K562 (cell line): ENCODE measurements at regions not wholly inside any gene's neighbourhood (a gene's known extent, or its start where the extent isn't known, plus 50 kb on each side); places are given as distances from the start of the nearest gene placed in this dataset.

Experiments used
- ATAC-seq: fragments of 200-7000 bp; cut with Tn5 transposase; 3 replicates; pipeline ENCODE4 v1.9.1; 2020; ENCODE audit warnings: moderate library complexity
- BruUV-seq: library from RNA; stranded (reverse); fragments of 400-500 nt; replicated peaks from 2 replicates; lab custom pipeline; 2021; lab: Mats Ljungman, UMichigan
- CTCF ChIA-PET: fragments of 300-600 bp; formaldehyde crosslinking; extraction: SDS; loops from one replicate; lab custom pipeline; 2021; ENCODE audit warnings: low intra/inter-chr PET ratio; lab: Yijun Ruan, JAX
- POLR2A ChIA-PET: fragments of 300-600, 350-650 bp; sonication (Branson Sonifier 250); formaldehyde crosslinking; extraction: SDS; loops from one replicate; lab custom pipeline; 2021; ENCODE audit warnings: antibody characterized with exemption, inconsistent platforms; lab: Yijun Ruan, JAX
- DNase-seq, 4 experiments: peaks; one replicate each; pipeline versions ENCODE4 v3.0.0 to v3.0.0-alpha.2; 2011 to 2018; ENCODE audit warnings: low spot score in 3 of 4, mixed read lengths in 3 of 4; ENCODE audit errors: extremely low read depth in 1 of 4
- FAIRE-seq: peaks from 2 replicates; lab custom pipeline; 2011; peaks lifted over from hg19 to GRCh38; lab: Jason Lieb, UNC
- H2AFZ ChIP-seq: 2 replicates; pipeline ENCODE4 v1.6.0; 2011; ENCODE audit warnings: low read depth, low read length, control low read depth, inconsistent platforms
- H3K27ac ChIP-seq: fragments of 200-600 bp; 3 replicates; pipeline ENCODE4 v1.8.0; 2011; ENCODE audit warnings: low read depth, mild to moderate bottlenecking, control low read depth, inconsistent platforms, low read length, moderate library complexity, mixed read lengths; ENCODE audit errors: extremely low read depth
- H3K27me3 ChIP-seq, 2 experiments: fragments of 300-600 bp in 1 of 2; 2 replicates in 1 of 2; 3 replicates in 1 of 2; pipeline versions ENCODE4 v1.6.0 to v1.8.0; 2011; ENCODE audit warnings: inconsistent platforms in 2 of 2, low read length in 2 of 2, mild to moderate bottlenecking in 1 of 2, mixed read lengths in 1 of 2, moderate library complexity in 1 of 2; ENCODE audit not compliant: control insufficient read depth in 2 of 2, insufficient read depth in 2 of 2
- H3K36me3 ChIP-seq: fragments of 300-600 bp; 3 replicates; pipeline ENCODE4 v1.8.0; 2011; ENCODE audit warnings: mild to moderate bottlenecking, low read length, inconsistent platforms; ENCODE audit not compliant: control insufficient read depth, insufficient read depth
- H3K4me1 ChIP-seq, 2 experiments: fragments of 200-600 bp in 1 of 2; replicated peaks in 1 of 2; 2 replicates in 1 of 2; 3 replicates in 1 of 2; pipeline versions ENCODE4 v1.5.1 to v1.8.0; 2011; ENCODE audit warnings: inconsistent platforms in 2 of 2, low read length in 2 of 2, mild to moderate bottlenecking in 1 of 2, mixed read lengths in 1 of 2, moderate library complexity in 1 of 2; ENCODE audit not compliant: control insufficient read depth in 2 of 2, insufficient read depth in 2 of 2
- H3K4me2 ChIP-seq: 2 replicates; pipeline ENCODE4 v1.6.1; 2011; ENCODE audit warnings: low read length, control low read depth, inconsistent platforms, mixed read lengths; ENCODE audit not compliant: insufficient read depth
- H3K4me3 ChIP-seq: fragments of 200-600 bp; sonication (generic), shearing (Covaris generic); 2 replicates; pipeline ENCODE4 v1.5.1; 2016; ENCODE audit warnings: control low read depth, inconsistent platforms
- H3K79me2 ChIP-seq: fragments of 200-600 bp; 3 replicates; pipeline ENCODE4 v1.8.0; 2011; ENCODE audit warnings: low read length, inconsistent platforms; ENCODE audit not compliant: control insufficient read depth, insufficient read depth
- H3K9ac ChIP-seq, 2 experiments: 2 replicates each; pipeline versions ENCODE4 v1.6.0 to v1.6.1; 2011; ENCODE audit warnings: low read depth in 2 of 2, low read length in 2 of 2, control low read depth in 1 of 2, inconsistent platforms in 1 of 2, mild to moderate bottlenecking in 1 of 2, mixed read lengths in 1 of 2; ENCODE audit not compliant: insufficient read depth in 1 of 2
- H3K9me1 ChIP-seq: one replicate; pipeline ENCODE4 v1.6.0; 2011; ENCODE audit warnings: inconsistent platforms, mild to moderate bottlenecking, low read length, moderate library complexity; ENCODE audit not compliant: control insufficient read depth, insufficient read depth
- H3K9me3 ChIP-seq: replicated peaks from 2 replicates; pipeline ENCODE4 v1.5.1; 2011; ENCODE audit warnings: low read depth, low read length, inconsistent platforms; ENCODE audit not compliant: control insufficient read depth, insufficient read depth
- H4K20me1 ChIP-seq: replicated peaks from 2 replicates; pipeline ENCODE4 v1.6.1; 2011; ENCODE audit warnings: low read length, inconsistent platforms, mixed read lengths; ENCODE audit not compliant: control insufficient read depth, insufficient read depth
- ATF1 ChIP-seq, 2 experiments: fragments of 450-650 bp in 1 of 2; IDR thresholded peaks; 2 replicates each; pipeline ENCODE4 v1.6.1; 2016; ENCODE audit warnings: missing compliant biosample characterization in 1 of 2, missing genetic modification characterization in 1 of 2
- BRD9 ChIP-seq: fragments of 450-650 bp; IDR thresholded peaks from 2 replicates; pipeline ENCODE4 v1.6.1; 2018; ENCODE audit warnings: low read depth; ENCODE audit not compliant: partially characterized antibody
- KLF13 ChIP-seq: fragments of 450-650 bp; IDR thresholded peaks from 2 replicates; pipeline ENCODE4 v1.6.1; 2016; ENCODE audit warnings: missing genetic modification characterization, low read depth, mild to moderate bottlenecking, missing compliant biosample characterization, moderate library complexity, borderline replicate concordance
- LCOR ChIP-seq: sonication (generic); formaldehyde crosslinking; IDR thresholded peaks from 2 replicates; pipeline ENCODE4 v1.8.0; 2022; ENCODE audit warnings: mild to moderate bottlenecking, missing genetic modification reagents
- MIER1 ChIP-seq: fragments of 450-650 bp; IDR thresholded peaks from 2 replicates; pipeline ENCODE4 v1.6.1; 2016; ENCODE audit warnings: antibody characterized with exemption, mild to moderate bottlenecking, low read depth
- MXI1 ChIP-seq: IDR thresholded peaks from 2 replicates; pipeline ENCODE4 v1.6.1; 2011; ENCODE audit warnings: low read depth, mild to moderate bottlenecking, improper control_type of control experiment, low read length
- SREBF1 ChIP-seq: fragments of 150-350 bp; IDR thresholded peaks from 2 replicates; pipeline ENCODE4 v1.6.1; 2014; ENCODE audit warnings: antibody characterized with exemption, low read depth, low read length, borderline replicate concordance
- ZHX1 ChIP-seq: fragments of 150-350 bp; conservative IDR thresholded peaks from 2 replicates; pipeline ENCODE4 v1.6.1; 2014; ENCODE audit warnings: low read length
- ZNF23 ChIP-seq: fragments of 250-450 bp; sonication (Bioruptor Pico); IDR thresholded peaks from 2 replicates; pipeline ENCODE4 v1.4.0; 2020; ENCODE audit warnings: mild to moderate bottlenecking
- ZNF511 ChIP-seq: sonication (generic); formaldehyde crosslinking; IDR thresholded peaks from 2 replicates; pipeline ENCODE4 v1.8.0; 2022; ENCODE audit warnings: mild to moderate bottlenecking, missing genetic modification reagents
- ZNF609 ChIP-seq: sonication (generic); formaldehyde crosslinking; IDR thresholded peaks from 2 replicates; pipeline ENCODE4 v1.8.1; 2023; ENCODE audit warnings: missing genetic modification reagents, mild to moderate bottlenecking, borderline replicate concordance
- WGBS: fragments of 100-300 bp; shearing (Covaris generic); methylation state at CpG from one replicate; pipeline ENCODE4 v1.1.6; 2016; ENCODE audit warnings: low coverage, mixed read lengths; ENCODE audit not compliant: insufficient coverage; ENCODE audit errors: missing lambda C conversion rate; 5-methylcytosine and 5-hydroxymethylcytosine counted together
- in situ Hi-C: fragments of 300-500 bp; cut with MboI; formaldehyde crosslinking; loops from 4 replicates; pipeline ENCODE4 v1.15.0; 2018; ENCODE audit warnings: inconsistent platforms, mixed read lengths
- intact Hi-C: fragments of 100-400 bp; cut with micrococcal nuclease; formaldehyde crosslinking; loops from 2 replicates; pipeline ENCODE4 v1.14.2; 2022

- TF ChIP-seq MIER1 (no peak), ZNF609 (no peak), MXI1 (no peak)
Observed at GRCh38 chr14:103255555-103255954, 78.5 kb upstream of the EIF5 start (continued).

GRCh38 chr14:103256406-103256805 lies 77.6 kb upstream of the EIF5 start:
- ATAC-seq (no peak), DNase-seq (no peak), FAIRE-seq (no peak)
- POLR2A ChIA-PET: no interaction called here
- Histone ChIP-seq H3K4me2 (no peak overlapping the region), H3K79me2 (no peaks in the 10 kb centered on the region), H3K9me3 (no peaks in the 10 kb centered on the region; the same call in 1 of the 2 replicates), H3K9ac (no peak overlapping the region), H4K20me1 (no peaks in the 10 kb centered on the region), H3K27me3 (no peaks in the 10 kb centered on the region; a peak in 1 of 5 replicates), H3K36me3 (no peaks in the 10 kb centered on the region), H3K9me1 (no peaks in the 10 kb centered on the region), H3K4me1 (0 out of 5 replicates have a peak, but pooled peaks cover 0 to 3% of the 10 kb centered on the region in 2 experiments), H2AFZ (no peak overlapping the region), H3K4me3 (no peak overlapping the region), H3K27ac (no peak overlapping the region)
- CTCF ChIA-PET: no interaction called here
- intact Hi-C loops: no loop called here
- no TSS peak for BruUV-seq
- in situ Hi-C loops: no loop called here
- WGBS: 24% methylated on average over 8 of the region's 10 CpGs
- TF ChIP-seq LCOR (no peak), ATF1 (CRISPR knock-in tag; IDR thresholded peaks at IDR 0.05) (no peak), ATF1 (tag; IDR thresholded peaks at IDR 0.05) (no peak), ZNF511 (CRISPR knock-in tag) (no peak), ZHX1 (no peak), ZNF23 (CRISPR knock-in tag) (no peak), SREBF1 (no peak), KLF13 (tag) (no peak), BRD9 (no peak)
